HG02852 (cell line): ENCODE measurements at regions not wholly inside any gene's neighbourhood (a gene's known extent, or its start where the extent isn't known, plus 50 kb on each side); places are given as distances from the start of the nearest gene placed in this dataset.
"Not testable (repeated sequence)": the region's sequence is repeated elsewhere in the genome, so short reads cannot be mapped to it uniquely, and the experiment has no call there.

Experiments used
- ATAC-seq: cut with Tn5 transposase; IDR thresholded peaks from one replicate; pipeline ENCODE4 v1.9.1; 2021; ENCODE audit warnings: mild to moderate bottlenecking, moderate library complexity; ENCODE audit not compliant: unreplicated experiment

GRCh38 chr4:122973465-122973864 is 51.1 kb upstream of the NUDT6 start:
- ATAC-seq: no peak

- ATAC-seq: no peak
These were observed 53.7 kb upstream of the NUDT6 start for GRCh38 chr4:122976111-122976510.

- no peak for ATAC-seq
These were observed 54.7 kb upstream of the NUDT6 start for GRCh38 chr4:122977103-122977502.

- ATAC-seq: no peak
These were observed 55.7 kb upstream of the NUDT6 start for GRCh38 chr4:122978109-122978508.

DNA sequence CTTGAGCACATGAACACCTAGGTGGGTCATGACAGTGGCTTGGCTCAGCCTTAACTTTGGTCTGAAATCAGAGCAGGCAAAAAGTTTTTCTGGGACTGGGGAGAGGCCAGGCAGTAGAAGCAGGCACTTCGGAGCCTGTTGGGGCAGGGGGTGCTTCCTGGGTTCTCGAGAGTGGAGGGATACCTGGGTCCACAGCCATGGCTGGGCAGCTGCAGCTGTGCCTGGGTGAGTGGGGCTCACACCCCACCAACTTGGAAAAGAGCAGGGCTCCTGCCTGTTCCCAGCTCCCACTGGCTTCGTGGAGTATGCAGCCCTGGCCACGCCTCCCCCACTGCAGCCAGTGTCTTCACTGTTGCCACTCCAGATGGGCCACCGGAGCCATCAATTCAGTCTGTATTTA is 56.4 kb upstream of the NUDT6 start:
- no peak for ATAC-seq

DNA sequence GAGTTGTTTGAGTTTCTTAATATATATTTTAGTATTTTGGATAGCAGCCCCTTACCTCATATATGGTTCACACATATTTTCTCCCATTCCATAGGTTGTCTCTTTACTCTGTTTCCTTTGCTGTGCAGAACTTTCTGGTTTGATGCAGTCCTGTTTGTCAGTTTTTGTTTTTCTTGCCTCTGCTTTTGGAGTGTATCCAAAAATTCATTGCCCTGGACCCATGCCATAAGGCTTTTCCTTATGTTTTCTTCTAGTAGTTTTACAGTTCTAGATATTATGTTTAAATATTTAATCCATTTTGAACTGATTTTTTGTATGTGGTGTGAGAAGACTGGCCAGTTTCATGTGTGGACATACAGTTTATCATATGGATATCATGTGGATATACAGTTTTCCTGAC is 58.5 kb upstream of the NUDT6 start:
- ATAC-seq: no peak

DNA sequence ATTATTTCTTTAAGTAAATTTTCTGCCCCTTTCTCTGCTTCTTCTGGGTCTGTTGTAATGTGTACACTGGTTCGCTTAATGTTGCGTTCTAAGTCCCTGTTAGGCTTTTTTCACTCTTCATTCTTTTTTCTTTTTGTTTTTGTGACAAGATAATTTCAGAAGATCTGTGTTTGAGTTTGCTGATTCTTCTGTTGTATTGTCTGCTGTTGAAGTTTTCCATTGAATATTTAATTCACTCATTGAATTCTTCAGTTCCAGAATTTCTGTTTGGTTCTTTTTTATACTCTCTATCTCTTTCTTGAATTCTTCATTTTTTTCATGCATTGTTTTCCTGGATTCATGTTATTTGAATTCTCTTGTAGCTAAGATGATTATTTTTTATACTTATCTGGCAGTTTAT is 66.3 kb upstream of the NUDT6 start:
- ATAC-seq: no peak

DNA sequence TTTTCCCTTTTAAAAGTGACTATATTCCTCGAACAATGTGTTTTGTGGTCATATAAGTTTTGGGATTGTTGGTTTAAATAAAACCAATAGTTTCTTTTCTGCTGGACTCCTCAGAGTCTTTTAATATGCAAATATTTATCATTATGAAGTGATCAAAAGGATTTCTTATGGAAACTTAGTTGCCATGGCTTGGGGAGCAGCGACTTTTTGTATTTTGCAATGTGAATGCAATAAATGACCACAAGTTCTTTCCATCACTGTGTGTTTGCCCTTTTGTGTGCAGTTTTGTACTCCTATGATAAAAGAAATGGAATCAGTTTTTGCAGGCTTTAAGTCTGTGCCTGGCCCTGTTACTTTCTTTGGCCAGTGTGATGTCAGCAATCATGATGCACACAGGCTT is 68.5 kb upstream of the NUDT6 start:
- ATAC-seq: no peak

DNA sequence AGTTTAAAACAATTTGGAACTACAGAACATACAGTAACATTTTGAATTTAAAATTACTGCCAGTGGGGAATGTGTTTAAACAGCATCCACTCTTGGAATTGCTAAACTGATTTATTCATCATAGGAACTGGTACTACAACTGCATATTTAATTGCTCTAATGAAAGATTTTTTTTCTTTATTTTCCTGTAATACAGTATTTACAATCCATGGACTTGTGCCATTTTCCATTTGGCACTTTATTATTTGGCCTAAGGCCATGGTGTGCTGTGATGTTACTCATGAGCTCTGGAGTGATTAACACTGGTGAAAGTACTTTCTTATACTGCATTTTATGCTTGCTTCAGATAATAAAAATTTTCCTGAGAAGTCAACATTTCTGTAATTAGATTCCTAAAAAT is 69.7 kb upstream of the NUDT6 start:
- ATAC-seq: no peak

DNA sequence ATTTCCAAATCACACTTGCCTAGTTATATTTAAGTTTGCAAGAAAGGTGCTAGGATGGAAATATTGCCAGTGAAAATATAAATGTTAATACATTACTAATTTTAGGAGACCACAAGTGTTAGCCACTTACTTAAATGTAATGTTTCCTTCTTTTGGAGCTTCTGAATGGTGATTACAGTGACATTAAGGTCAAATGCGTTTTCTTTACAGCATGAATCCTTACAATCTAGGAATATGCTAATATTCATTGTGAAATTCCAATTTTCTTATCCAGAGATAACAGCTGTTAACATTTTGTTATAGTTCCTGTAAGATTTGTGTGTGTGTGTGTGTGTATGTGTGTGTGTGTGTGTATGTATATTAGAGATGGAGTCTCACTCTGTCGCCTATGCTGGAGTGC is 70.2 kb upstream of the NUDT6 start:
- no peak for ATAC-seq

- no peak for ATAC-seq
These were observed 74.0 kb upstream of the NUDT6 start for GRCh38 chr4:122996350-122996749.

- peak; percentile 75 for ATAC-seq
These were observed 75.2 kb upstream of the NUDT6 start for GRCh38 chr4:122997463-122998101.

- not testable (repeated sequence) for ATAC-seq
These were observed 81.7 kb upstream of the NUDT6 start for GRCh38 chr4:123004079-123004478.

- ATAC-seq: not testable (repeated sequence)
These were observed 82.7 kb upstream of the NUDT6 start for GRCh38 chr4:123005126-123005525.

GRCh38 chr4:123007679-123008078 is 85.3 kb upstream of the NUDT6 start:
- ATAC-seq: no peak

- ATAC-seq: not testable (repeated sequence)
These were observed 90.0 kb upstream of the NUDT6 start for GRCh38 chr4:123012416-123012815.

DNA sequence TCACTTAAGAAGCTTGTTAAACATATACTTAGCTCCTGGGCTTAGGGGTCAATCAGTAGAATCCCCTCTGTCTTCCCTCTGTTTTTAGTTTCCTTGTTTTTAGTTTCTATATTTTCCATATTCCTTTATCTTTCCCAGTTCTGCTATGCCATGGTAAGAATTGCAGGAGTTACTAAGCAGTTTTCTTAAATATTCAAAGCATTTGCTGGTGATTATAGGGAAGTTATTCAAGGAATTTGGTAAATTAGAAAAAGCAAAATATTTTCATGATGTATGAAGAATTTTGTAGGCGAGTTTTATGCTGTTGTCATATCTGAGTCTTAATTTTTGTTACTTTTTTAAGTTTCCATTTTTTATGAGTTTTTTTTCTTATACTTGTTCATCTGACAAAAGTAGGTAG is 91.6 kb upstream of the NUDT6 start:
- no peak for ATAC-seq

DNA sequence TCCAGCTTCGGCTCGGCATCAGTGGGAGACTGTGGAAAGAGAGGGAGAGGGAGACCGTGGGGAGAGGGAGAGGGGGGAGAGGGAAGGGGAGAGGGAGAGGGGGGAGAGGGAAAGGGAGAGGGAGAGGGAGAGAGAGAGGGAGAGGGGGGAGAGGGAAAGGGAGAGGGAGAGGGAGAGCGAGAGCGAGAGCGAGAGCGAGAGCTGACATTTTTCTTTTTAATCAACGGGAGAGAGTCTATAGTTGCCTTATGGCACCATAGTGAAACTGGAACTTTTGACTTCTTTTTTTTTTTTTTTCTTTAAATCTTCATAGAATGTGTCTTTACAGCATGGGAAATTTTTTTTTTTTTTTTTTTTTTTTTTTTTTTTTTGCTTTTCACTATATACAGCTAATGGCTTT is 94.7 kb upstream of the NUDT6 start:
- no peak for ATAC-seq

- ATAC-seq: no peak
These were observed 95.4 kb upstream of the NUDT6 start for GRCh38 chr4:123017636-123018395.

DNA sequence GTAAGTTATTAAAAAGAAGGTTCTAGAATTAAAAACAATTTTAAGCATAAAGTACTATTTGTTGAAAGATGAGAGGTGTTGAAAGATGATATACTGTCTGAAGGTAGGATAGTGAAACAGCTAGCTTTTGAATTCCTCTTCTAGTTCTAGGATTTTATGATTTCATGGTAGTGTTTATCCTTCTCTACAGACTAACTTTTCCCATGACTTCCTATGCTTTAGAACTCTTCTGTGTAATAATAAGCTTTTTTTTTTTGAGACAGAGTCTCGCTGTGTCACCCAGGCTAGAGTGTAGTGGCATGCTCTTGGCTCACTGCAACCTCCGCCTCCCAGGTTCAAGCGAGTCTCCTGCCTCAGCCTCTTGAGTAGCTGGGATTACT is 96.0 kb upstream of the NUDT6 start:
- ATAC-seq: no peak

DNA sequence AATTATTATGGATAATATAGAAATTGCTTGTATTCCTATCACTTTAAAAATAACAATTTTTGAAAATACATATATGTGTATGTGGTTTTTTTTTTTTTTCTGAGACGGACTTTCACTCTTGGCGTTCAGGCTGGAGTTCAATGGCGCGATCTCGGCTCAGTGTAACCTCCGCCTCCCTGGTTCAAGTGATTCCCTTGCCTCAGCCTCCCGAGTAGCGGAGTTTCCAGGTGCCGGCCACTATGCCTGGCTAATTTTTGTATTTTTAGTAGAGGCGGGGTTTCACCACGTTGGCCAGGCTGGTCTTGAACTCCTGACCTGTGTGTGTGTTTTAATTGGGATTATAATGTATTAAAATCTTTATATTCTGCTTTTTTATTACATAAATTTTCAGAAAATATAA is 97.9 kb upstream of the NUDT6 start:
- no peak for ATAC-seq

DNA sequence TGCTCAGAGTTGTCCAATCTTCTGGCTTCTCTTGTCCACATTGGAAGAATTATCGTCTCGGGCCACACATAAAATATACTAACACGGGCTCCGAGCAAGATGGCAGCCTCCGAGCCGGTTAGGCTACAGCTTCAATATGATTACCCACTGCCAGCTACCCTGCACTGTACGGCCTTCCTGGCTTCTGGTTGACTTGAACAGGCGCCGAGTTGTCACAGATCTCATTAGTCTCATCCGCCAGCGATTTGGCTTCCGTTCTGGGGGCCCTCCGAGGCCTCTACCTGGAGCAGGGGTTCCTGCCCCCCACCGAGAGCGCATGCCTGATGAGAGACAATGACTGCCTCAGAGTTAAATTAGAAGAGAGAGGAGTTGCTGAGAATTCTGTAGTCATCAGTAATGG is 101.2 kb upstream of the NUDT6 start:
- no peak for ATAC-seq

DNA sequence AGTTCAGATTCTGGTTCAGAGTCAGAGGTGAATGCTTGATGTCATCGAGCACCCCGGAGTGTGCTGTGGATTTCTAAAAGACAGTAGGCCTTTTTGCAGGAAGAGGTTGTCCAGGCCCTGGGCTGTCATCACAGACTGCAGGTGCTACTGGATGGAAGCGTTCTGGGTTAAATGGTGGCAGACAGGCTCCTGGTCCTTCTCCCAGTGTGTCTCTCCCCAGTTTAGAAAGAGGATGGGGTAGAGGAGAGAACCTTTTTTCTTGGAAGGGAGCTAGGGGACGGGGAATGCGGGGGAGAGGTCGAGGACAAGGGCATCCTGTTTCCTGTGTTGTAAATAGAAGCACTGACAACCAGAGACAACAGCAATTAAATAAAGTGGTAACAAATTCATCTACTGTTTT is 102.3 kb upstream of the NUDT6 start:
- no peak for ATAC-seq
